ENCODE measurements at regions not wholly inside any gene's neighbourhood (a gene's known extent, or its start where the extent isn't known, plus 50 kb on each side); places are given as distances from the start of the nearest gene placed in this dataset.

- DNase-seq (ENCODE audit: low spot score) = no peak
These were observed 255.8 kb downstream of the GLI2 start for GRCh38 chr2:120991441-120991840.

- no peak for DNase-seq (ENCODE audit: low spot score)
These were observed 257.3 kb downstream of the GLI2 start for GRCh38 chr2:120992791-120993555.

DNA sequence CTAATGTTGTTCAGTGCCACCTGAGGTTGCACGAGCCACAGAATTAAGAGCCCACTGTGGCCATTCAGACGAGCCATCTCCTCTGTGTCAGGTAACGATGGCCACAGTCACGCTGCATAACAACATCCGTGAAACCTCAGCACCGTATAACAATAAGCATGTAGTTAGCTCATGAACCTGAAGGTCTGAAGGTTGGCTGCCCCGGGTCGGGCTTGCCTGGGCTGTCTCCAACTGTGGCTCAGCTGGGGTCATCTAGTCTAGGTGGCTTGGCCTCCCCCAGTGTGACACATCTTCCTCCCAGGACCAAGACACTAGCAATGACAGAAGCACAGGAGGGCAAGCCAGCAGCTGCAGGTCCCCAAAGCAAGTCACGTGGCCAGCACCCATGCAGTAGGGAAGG, 258.0 kb downstream of the GLI2 start:
- DNase-seq (ENCODE audit: low spot score) = no peak

DNA sequence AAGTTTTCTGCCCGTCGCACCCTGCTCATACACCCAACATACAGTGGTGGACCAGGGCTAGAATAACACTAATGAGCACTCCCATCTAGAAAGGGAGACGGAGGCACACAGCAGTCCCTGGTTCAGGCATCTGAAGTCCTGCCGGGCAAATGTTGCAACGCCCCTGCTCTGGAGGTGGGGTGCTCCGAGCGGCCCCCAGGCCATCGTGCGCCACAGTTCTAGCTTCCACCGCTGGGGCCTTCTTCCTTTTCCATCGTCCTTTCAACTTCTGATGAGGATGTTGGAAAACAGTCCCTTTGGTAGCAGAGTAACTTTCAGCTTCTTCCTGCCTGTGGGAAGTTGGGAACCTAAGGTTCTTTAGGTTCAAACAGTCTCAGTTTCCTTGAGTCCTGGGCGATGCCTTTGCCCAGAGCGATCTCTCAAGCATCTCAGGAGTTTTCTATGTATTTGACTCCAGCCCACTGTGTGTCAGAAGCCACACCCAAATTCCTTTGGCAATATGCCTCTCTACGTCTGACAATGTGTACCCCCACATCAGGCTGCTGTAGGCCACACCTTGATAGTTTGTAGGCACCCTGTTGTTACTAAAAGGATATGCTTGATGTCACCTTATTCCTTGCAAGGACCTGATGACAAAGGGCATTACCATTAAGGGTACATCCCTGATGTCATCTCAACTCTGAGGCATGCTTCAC, 258.8 kb downstream of the GLI2 start:
- DNase-seq (ENCODE audit: low spot score) = no peak

- DNase-seq (ENCODE audit: low spot score) = no peak
These were observed 259.5 kb downstream of the GLI2 start for GRCh38 chr2:120995152-120995551.

- no peak for DNase-seq (ENCODE audit: low spot score)
These were observed 260.1 kb downstream of the GLI2 start for GRCh38 chr2:120995656-120996190.

DNA sequence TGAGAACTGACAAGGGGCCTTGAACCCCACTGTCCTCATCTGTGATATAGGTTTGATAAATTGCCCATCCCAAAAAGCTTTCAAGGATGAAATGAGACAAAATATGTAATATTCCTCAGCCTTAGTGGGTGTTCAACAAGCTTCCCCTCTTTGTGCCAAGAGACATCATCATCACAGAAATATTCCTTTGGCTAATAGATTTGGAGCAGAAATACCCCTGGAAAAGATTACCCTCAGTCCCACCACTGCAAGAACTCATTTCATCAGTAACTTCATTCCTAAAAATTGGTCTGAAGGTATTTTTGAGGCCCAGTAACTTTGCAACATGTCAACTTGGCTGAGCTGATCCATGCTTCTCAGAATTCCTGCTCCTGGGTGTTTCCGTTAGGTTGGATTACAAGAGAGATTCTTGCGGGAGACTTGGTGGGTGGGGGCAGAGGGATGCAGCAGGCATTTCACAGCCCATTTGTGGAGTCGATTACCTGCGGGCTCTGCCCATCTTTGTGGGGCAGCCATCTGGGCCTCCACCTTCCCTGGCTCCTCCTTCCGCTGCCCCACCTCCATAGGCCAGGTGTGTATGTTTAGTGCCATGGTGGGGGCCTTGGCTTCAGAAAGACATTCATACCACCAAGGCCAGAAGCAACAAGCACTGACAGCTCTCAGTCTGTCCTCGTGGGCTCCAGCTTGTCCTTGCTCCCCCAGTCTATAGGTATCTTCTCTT, 263.9 kb downstream of the GLI2 start:
- DNase-seq (ENCODE audit: low spot score) = peak; percentile 5

DNA sequence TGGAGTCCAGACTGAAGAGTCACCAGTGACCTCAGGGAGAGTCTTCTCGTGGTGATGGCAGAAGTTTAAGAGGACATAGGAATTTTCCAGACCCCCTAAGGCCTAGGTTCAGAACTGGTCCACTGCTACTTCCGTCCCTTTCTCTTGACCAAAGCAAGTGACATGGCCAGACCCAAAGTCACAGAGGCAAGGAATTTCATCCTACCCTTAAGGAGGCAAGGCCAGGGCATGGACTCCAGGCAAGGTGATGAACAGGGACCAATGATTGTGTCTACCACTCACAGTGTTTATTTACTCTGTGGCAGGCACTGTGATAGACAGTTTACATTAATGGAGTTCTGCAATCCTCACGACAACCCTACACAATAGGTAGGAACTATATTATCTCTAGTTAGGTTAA, 265.1 kb downstream of the GLI2 start:
- DNase-seq (ENCODE audit: low spot score) = no peak

DNA sequence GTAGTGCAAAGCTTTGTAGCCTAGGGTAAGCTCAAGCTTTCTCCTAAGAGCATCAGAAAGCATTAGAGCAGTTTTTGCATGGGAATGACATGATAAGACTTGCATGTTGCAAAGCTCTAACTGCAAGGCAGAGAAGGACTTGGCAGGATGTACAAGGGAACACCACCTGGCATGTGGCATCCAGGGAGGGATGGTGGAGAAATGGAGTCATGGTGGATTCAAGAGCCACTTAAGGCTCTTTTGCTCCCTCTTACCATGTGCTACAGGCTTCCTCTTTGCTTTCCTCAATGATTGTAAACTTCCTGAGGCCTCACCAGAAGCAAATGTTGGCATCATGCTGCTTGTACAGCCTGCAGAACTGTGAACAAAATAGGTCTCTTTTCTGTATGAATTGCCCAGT, 266.0 kb downstream of the GLI2 start:
- no peak for DNase-seq (ENCODE audit: low spot score)

DNA sequence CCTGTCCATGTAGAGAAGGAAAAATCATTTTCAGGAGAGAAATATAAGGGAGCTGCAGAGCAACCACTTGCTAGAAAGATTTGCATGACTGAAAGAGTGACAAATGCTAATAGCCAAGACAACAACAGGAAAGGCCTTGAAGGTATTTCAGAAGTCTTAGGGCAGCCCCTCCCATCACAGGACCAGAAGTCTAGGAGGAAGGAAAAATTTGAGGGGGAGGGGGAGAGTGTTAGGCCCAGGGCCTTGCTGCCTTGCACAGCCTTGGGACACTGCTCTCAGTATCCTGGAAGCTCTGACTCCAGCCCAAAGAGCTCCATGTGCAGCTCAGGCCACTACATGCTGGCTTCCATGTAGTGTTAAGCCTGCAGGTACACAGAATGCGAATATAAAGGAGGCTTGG, 266.9 kb downstream of the GLI2 start:
- DNase-seq (ENCODE audit: low spot score) = no peak

GRCh38 chr2:121003391-121003790, 267.7 kb downstream of the GLI2 start:
- no peak for DNase-seq (ENCODE audit: low spot score)

DNA sequence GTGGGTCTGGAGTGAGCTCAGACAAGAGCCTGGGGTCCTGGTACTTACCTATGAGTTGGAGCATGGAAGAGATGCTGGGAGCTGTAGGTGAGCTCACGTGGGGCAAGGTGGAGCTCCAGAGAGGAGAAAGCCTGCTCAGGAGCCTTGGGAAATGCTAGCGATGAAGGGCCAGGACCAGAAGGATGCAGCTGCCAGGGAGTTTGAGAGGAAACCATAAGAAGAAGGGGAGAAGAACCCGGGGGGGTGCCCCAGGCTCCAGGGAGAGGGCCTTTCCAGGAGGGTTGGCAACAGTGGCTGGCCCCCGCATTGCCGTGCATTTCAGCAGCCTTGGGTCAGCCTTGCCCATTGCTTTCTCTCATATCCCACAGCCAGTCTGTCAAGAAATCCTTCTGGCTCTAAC, 268.7 kb downstream of the GLI2 start:
- no peak for DNase-seq (ENCODE audit: low spot score)

GRCh38 chr2:121004950-121005349, 269.3 kb downstream of the GLI2 start:
- no peak for DNase-seq (ENCODE audit: low spot score)

DNA sequence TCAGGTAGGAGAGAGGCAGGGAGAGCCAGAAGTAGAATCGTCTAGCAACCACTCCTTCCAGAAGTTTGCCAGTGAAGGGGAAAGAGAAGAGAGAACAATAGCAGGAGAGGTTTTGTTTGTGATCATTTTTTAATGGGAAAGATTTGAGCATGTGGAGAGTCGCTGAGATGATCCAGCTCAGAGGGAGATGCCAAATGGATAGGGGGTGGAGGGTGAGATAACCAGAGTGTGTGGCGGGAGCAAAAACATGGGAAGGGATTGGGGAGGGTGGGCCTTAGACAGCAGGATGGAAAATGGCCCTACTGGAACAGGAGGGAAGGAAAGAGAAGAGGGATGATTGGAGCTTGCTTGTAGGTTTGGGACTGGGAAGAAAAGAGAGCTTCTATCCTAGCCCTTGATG, 269.8 kb downstream of the GLI2 start:
- DNase-seq (ENCODE audit: low spot score) = no peak

DNA sequence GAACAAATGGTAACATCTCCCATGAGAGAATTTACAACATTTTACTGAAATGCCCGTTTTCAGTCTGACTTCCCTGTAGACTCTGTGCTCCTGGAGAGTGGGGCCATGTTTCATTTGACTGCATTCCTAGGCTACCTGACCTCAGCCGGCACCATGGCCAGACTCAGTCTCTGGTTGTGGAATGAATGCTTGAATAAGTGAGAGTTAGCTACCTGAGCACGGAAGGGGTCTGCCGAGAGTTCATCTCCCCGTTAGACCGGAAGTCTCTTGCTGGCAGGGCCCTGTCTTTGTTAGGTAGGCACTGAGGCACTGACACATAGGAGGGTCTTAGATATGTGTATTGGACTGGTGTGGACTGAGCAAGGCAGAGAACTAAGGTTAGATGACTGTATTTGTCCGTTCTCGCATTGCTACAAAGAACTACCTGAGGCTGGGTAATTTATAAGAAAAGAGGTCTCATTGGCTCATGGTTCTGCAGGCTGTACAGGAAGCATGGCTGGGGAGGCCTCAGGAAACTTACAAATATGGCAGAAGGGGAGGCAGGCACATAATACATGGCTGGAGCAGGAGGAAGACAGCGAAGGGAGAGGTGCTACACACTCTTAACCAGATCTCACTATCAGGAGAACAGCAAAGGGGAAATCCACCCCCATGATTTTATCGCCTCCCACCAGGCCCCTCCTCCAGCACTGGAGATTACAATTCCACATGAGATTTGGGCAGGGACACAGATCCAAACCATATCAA, 271.2 kb downstream of the GLI2 start:
- DNase-seq (ENCODE audit: low spot score) = no peak

DNA sequence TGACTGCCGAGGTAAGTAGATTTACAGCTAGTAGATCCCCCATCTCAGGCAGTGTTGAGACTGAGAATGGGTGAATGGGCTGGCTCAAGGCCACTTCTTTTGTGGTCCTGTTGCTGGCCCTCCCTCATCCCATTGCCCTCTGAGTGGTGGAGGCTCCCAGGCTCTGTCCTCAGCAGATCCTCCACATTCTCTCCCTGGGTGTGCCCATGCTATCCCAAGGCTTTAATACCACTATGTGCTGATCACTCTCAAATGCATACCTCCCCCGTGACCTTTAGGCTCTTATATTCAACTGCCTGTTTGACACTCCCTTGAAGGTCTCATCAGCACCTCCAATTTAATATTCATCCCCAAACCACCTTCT, 271.8 kb downstream of the GLI2 start:
- DNase-seq (ENCODE audit: low spot score) = no peak

GRCh38 chr2:121008975-121009374, 273.3 kb downstream of the GLI2 start:
- DNase-seq (ENCODE audit: low spot score) = no peak

DNA sequence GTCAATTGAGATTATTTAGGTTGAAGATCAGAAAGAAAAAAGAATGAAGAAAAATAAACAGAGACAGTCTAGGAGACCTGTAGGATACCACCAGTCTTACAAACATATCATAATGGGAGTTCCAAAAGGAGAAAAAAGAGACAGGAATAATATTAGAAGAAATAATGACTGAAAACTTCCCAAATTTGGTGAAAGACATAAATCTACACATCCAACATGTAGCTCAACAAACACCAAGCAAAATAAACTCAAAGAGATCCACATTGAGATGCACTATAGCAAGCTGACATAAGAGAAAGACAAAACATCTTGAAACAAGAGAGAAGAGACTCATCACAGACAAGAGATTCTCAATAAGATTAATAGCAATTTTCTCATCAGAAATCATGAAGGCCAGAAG, 274.0 kb downstream of the TFCP2L1 start:
- DNase-seq (ENCODE audit: low spot score) = no peak

DNA sequence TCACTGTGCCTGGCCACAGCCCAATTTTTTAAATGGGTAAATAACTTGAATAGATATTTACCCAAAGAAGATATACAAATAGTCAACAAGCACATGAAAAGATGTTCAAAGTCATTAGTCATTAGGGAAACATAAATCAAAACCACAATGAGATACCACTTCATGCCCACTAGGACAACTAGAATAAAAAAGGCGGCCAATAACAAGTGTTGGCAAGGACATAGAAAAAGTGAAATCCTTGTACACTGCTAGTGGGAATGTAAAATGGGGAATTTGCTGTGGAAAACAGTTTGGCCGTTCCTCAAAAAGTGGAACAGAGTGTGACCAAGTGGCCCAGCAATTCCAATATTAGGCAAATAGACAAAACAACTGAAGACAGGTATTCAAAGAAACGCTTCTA, 270.1 kb downstream of the TFCP2L1 start:
- DNase-seq (ENCODE audit: low spot score) = no peak

DNA sequence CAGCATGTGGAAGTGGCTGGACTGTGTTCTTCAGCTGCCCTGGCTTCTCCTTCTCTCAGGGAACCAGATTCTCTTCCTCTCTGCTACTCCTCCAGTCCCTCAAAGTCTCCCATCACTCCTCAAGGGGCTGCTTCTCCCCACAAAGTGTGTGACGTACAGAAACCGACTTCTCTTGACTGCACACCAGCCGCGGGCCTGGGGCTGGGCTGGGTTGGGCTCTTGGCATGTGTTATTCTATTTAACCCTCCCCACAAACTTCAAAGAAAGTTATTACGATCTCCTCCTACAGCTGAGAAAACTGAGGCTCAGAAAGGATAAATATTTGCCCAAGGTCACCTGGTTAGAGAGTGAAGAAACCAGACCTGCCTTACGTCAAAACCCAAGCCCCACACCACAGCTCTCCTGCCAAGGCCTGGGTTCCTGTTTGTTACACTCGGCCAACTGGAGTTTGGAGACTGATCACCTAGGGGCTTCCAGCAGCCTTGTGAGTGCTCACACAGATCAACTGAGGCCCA, 269.0 kb downstream of the TFCP2L1 start:
- DNase-seq (ENCODE audit: low spot score) = no peak

GRCh38 chr2:121017396-121017795, 267.6 kb downstream of the TFCP2L1 start:
- no peak for DNase-seq (ENCODE audit: low spot score)
